Left hindlimb (tissue), 1 donor: ENCODE measurements at regions not wholly inside any gene's neighbourhood (a gene's known extent, or its start where the extent isn't known, plus 50 kb on each side); places are given as distances from the start of the nearest gene placed in this dataset.
"Not testable (repeated sequence)": the region's sequence is repeated elsewhere in the genome, so short reads cannot be mapped to it uniquely, and the experiment has no call there.

Source experiments
- DNase-seq: peaks from one replicate; pipeline ENCODE4 v3.0.0-alpha.2; 2018

DNA sequence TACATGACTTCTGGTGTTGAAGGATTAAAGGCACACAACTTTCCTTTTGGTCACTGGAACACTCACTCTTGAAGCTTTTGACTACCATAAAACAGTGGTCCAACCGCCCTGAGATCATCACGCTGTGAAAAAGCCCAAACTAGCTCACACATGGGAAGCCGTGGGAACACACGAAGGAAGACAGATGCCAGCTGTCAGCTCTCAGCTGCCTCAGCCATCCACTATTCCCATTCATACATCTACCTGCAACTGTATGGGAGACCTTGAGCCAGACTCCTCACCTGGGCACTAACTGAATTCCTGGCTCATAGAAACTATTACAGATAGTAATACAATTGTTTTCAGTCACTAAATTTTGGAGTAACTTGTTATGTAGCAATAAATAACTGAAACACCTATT, 246.1 kb downstream of the MSX2 start:
- DNase-seq = no peak

DNA sequence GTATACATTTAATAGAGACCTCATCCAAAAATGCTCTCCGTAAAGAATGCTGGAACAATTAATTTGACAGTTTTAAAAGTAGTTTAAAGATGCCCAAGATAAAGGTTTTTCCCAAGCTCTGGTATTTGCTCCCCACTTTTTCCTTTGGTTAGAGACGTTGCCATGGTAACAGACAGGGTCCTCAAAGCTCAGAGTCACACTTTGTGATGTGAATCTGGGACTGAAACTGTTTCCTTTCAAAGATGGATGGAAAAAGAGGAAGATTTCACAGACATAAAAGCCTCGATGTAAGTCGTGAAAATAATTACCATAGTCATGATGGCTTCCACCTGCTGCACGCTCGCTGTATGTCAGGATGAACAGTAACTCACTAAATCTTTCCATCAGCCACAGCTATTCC, 229.5 kb downstream of the MSX2 start:
- DNase-seq = no peak

DNA sequence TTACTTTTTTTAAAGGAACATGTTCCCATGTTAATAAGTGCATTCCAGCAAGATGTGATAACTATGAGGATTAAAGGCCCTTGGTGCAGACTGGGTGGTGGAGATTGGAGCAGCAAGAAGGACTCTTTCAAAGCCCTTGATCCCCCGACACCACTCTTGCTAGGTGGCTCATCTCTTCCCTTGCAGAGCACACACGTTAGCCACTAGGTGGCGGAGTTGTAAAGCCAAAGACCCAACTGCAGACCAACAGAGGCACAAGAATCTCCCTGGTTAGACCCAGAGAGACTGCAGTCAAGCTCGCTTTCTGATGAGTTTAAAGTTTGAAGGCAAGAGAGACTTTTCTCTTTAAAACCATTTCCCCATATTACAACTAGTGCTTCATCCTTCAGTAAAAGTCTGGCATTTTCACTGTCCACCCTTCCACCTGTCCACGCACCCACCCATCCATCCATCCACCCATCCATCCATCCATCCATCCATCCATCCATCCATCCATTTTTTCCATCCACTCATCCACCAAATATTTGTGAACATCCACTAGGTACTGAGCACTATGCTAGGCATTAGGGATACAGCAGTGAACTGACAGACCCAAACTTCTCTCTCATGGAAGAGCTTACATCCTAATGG, 226.9 kb downstream of the MSX2 start:
- peak; percentile 58 for DNase-seq

DNA sequence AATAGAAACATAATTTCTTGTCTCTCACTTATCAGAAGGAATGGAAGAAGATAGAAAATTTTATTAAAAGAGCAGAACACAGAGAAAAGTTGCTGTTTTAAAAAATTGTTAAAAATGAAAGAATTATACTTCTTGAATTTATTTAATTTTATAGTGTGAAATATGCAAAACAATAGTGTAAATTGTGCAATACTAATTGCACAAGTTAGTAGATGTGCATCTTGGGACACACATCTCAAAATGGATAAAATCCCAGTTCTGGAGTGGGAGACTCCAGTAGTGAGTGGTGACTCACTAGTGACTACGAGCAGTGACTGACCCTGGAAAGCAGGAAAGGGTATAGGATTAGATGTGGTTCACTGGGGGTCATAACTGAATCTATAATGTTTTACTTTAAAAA, 223.2 kb downstream of the MSX2 start:
- no peak for DNase-seq

DNA sequence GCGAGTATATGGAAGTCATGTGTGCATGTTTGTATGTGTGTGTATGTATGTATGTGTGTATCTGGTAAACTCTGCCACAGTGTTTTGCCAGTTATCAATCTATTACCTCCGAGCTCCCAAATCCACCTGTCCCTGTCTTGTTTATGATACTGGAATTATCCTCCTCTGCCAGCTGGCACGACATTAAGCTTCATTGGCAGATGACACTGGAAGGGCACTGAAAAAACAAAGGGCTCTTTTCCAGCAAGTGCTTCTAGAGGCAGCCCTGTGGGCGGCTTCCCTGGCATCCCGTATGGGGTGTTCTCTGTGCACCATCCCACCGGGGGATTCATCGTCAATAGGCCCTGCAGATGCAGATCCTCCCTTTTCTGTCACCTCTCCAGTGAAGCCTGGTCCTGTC, 221.5 kb downstream of the MSX2 start:
- no peak for DNase-seq

DNA sequence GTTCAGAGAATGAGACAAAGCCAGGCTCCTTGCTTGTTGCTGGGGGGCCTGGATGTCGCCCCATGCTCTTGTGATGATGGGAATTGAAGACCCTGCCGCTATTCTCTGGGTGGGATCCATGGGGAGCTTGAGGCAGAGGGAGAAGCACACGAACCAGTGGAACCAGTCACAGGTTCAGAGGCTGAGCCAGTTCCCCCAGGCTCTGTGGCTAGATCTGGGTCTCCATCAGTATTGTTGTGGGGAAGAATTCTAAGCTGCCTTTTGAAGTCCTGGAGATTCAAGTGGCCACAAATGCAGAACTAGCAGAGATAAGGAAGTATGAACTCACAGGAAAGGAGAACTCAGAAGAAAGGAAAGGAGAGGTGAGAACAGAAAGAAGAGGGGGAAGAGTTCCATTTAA, 219.4 kb downstream of the MSX2 start:
- no peak for DNase-seq

DNA sequence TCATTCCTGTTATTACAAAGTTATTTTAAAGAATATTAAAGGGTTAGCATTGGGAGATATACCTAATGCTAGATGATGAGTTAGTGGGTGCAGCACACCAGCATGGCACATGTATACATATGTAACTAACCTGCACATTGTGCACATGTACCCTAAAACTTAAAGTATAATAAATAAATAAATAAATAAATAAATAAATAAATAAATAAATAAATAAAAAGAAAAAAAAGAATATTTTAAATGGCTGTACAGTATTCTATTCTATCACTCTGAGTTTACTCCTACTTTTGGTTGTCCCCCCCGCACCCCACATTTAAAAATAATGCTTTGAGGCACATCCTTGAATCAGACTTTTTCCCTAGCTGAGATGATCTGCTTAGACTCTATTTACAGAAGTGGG, 218.6 kb downstream of the MSX2 start:
- DNase-seq = not testable (repeated sequence)

DNA sequence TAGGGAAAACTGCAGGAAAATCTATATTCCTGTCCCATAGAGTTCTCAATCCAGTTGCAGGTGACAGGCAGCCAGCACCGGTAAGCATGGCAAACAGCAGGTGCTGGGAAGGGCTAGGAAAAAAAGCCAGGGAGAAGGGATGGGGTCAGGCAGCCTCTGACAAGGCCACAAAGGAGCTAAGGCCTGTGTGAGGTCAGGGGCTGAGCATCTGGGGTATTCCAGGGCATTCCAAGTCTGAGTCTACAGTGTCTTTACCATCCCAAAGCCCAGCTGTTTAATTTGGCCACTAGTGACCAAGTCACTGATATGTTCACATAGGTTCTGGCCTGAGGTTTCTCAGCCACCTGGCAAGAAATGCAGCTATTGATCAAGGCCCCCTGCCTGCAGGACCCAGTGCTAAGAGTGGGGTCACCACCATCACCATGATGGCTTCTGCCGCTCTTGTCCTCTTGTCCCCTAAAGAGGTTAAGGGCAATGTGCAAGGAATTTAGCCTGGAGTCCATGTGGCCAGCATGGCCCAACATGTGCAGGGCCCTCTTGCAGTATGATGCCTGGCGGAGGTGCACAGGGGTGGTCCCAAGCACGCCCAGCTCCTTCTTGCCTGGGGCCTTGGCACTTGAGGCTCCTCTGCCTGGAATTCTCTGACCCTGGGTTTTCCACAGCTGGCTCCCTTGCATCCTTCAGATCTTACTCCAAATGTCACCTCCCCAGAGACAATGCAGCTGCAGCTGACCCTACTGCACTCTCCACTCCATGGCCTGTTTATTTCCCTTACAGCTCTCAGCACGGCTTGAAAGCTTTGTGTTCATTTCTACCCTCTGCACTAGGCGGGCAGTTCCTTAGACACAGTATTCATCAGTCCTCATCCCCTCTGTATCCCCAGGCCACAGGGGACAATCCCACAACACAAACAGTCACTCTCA, 213.1 kb downstream of the MSX2 start:
- DNase-seq = no peak

DNA sequence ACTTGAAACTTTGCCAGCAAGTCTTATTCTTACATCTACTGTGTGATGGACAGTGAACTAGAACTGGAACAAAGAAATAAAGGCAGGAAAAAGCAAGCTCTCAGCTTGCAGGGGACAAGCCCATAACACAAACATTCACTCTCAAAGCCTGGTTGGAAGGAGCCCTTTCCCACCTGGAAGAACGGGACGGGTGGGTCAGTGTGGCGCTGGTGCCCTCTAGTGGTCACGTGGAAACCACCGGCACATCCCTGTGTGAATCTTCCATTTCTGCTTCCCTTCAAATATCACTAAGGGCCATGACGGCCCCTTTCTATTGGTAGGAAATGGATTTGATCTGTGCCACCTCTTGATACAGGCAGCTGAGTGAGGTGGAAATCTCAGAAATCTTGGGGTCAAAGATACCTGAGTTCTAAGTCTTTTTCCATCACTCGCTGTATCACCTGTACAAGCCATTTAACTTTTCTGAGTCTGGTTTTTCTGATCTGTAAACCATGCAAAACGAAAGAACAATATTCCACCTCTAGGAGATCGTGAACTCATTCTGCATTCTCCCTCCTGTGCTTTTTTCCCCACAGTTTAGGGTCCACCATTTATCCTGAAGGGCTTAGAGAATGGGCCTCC, 211.6 kb downstream of the MSX2 start:
- peak; percentile 72 for DNase-seq

DNA sequence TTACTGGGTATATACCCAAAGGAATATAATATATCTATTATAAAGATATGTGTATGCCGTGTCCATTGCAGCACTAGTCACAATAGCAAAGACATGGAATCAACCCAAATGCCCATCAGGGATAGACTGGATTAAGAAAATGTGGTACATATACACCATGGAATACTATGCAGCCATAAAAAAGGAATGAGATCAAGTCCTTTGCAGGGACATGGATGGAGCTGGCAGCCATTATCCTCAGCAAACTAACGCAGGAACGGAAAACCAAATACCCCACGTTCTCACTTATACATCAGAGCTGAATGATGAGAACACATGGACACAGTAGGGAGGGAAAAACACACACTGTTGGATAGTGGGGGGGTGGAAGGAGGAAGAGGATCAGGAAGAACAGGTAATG, 206.7 kb downstream of the MSX2 start:
- not testable (repeated sequence) for DNase-seq

DNA sequence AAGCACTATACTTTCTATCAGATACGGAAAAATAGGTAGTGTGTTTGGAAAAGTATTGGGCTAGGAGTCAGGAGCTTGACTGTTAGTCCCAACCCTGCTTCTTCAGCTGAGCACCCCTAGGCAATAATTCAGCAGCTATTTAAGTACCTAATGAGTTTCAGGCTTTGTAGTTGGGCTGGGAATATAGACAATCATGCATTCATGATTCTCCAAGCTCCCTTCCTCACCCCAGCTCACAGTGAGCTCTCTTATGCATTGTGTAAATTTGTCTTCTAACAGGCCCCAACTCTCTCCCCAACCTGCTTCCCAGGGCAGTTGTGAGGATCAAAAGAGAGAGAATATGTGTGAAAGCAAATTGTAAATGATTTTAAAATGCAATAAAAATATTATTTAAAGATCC, 201.2 kb downstream of the MSX2 start:
- DNase-seq = no peak

DNA sequence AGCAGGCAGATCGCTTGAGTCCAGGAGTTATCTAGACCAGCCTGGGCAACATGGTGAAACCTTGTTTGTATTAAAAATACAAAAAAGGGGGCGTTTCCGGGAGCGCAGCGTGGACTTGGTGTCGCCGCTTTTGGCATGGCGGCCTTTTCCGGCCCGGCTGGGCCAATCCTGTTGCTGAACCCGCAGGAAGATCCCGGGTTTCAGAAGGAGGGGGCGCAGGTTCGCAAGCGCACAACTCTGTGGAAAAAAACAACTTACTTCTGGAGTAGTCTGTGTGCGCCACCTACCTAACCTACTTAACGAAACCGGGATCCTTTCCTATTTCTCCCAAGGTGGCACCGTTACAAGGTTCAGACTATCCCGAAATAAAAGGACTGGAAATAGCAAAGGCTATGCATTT, 198.6 kb downstream of the MSX2 start:
- no peak for DNase-seq

DNA sequence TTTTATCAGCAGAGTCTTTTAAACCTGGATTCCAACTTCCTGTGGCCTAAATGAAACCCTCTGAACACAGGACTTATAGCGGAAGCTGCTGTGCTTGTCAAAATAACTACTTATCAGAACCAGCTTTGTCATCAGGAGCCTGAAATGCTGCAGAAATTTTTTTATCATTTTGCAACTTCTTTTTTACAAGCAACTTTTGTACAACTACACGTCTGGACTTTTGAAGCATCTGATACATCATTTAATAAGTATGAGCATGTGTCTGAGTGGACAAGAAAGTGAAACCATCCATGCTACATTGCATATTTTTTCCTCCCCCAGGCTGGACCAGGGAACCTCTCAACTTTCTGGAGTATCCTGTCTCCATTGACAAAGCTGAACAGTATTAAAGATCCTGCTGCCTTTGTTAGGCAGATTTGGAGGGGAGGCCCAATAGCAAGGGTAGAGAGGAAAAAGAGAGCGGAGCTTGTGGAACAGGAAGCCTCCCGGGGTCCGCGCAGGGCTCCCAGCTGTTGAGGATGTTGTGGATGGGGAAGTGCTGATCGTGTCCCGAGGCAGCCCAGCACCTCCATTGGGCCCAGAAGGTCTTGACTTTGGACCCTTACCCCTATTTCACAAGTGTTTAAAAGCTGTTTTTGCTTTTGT, 196.6 kb downstream of the MSX2 start:
- no peak for DNase-seq

DNA sequence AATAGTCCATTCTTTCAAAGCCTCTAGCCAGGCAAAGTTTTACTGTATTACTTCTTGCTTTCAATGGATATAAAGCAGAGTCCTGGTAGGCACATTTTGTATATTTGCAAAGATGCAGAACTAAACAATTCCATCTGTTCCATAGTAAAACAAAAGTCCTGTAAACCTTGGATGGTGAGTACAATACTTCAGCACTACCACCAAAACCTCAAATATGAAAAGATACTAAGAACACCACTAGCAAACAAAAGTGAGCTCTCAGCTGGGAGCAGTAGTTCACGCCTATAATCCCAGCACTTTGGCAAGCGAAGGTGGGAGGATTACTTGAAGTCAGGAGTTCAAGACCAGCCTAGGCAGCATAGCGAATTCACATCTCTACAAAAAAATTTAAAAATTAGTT, 195.0 kb downstream of the MSX2 start:
- DNase-seq = no peak

DNA sequence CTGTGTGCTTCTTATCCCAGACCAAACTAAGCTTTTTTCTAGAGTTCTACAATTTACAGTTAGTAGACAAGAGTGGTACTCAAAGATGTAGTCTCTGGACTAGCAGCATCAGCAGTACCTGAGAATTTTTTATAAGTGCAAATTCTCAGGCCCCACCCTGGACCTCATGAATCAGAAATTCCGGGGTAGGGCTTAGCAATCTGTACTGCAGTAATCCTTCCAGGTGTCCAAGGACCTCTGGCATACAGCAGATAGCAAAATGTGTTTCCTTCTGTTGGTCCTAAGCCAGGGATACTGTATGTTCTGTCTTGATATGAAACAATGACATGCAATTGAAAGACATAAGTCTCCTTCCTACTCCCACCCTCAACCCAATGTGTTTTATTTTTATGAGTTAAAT, 194.3 kb downstream of the MSX2 start:
- no peak for DNase-seq

DNA sequence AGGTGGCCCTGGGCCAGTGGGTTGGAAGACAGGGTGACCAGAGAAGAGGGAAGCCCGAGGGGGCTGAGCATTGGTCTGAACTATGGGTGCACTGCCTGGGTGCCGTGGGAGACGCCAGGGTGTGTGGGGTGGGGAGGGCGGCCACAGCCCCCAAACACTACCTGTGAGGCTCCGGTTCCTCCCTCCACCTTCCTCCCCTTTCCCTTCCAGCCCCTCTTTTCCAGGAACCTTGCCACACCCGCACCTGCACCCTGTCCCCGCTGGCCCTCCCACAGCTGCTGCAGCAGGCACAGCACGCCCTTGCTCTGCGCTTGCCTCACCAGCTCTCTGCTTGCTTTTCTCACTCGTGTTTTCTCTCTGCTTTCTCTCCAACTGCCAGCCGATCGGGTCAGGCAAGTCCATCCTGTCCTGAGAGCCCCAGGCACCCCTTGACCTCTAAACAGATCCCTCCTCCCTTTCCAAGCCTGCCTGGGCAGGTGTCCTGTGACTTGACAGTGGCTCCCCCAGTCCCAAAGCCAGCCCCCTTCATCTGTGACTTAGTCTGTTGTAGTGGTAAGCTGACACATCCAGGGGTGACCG, 193.7 kb downstream of the MSX2 start:
- DNase-seq = no peak

DNA sequence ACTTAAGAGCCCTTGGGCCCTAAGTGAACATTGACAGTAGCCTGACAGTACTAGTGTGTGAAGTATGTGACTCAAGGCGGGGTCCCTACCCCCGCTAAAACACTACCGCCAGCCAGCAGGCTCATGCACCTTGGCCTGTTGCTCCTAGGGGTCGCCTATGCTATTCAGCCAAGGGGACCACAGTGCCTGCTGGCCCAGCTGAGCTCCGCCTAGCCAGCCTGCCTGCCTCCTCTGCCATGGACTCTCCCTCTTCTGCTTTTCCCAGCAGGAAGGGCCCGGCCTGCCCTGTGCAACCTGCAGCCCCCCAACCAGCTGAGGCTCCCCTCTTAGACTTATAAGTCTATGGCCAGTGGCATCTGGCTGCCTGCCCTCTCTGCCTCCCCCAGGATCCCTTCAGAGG, 193.1 kb downstream of the MSX2 start:
- not testable (repeated sequence) for DNase-seq

DNA sequence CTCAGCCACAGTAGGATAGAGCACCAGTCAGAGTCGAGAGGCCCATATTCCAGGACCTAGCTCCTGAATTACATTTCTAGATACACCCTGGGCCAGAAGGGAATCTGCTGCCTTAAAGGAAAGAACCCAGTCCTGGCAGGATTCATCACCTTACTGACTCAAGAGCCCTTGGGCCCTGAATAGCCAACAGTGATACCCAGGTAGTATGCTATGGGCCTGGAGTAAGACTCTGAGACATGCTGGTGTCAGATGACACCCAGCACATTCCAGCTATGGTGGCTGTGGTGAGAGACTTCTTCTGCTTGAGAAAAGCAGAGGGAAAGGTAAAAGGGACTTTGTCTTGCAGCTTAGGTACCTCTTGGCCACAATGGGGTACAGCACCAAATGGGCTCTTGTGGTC, 192.5 kb downstream of the MSX2 start:
- DNase-seq = not testable (repeated sequence)

DNA sequence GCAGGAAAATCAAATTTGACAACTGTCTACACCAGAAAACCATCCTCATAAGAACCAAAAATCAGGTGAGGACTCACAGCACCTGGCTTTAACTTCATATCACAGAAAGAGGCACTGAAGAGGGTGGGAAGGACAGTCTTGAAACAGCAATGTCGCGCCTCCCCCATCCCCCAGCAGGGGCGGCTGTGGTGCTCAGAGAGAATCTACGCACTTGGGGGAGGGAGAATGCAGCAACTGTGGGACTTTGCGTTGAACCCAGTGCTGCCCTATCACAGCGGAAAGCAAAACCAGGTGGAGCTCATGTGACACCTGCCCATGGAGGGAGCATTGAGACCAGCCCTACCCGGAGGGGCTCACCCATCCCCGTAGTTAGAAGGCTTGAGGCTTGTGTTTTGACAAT, 191.8 kb downstream of the MSX2 start:
- DNase-seq = no peak

DNA sequence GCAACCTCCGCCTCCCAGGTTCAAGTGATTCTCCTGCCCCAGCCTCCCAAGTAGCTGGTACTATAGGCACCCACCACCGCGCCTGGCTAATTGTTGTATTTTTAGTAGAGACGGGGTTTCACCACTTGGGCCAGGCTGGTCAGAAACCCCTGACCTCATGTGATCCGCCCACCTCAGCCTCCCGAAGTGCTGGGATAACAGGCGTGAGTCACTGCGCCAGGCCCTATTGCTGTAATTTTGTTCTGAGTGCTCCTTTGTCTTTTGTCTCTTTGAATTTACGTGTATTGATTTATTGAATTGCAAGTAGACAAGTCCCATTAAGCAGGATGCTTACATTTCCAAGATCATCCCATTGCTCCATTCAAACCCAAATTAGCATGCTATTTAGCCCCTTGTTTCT, 186.7 kb downstream of the MSX2 start:
- DNase-seq = no peak

DNA sequence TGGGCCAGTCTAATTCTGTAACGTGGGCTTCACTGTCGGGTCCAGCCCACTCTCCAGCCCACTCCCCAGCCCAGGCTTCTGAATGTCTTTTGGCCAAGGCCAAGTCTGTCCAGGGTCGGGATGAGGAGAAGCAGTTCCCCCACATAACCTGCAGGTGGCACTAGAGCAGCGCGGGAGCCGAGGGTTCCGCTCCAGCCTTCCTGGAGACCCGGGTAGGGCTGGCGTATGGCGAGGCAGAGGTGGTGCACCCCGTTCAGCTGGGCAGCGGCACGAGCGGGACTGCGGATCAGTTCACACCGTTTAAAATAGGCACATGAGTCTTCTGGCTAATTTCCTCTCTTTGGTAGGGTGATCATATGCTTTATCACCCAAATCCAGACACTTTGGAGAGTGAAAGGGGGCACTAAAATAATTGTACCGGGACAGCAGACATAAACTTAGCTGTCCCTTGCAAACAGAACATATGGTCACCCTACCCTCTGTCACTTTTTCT, 185.9 kb downstream of the MSX2 start:
- peak; percentile 71 for DNase-seq

DNA sequence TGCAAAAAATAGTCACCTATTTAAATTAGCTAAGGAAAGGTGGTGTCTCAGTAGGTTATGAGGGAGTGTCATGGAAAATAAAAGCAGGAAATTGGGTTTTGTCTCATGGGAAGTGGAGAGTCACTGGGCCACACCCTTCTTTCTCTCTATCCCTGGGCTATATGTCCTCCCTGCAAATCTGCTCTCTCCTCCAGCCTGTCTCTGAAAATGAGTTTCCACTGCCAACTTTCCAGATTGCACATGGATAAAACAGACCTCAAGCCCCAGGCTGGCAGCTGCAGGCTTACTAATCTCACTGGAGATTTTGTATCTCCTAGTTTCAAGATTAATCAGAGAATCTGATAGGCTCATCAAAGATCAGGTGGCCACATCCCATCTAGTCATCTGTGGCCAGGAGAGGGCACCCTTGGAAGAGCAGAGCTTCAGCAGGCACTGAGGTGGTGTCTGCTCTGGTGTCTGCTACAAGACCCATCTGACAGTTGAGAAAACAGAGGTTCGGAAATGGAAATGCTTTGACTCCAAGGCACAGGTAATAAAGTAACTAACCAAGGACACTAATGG, 178.9 kb downstream of the MSX2 start:
- DNase-seq = no peak

DNA sequence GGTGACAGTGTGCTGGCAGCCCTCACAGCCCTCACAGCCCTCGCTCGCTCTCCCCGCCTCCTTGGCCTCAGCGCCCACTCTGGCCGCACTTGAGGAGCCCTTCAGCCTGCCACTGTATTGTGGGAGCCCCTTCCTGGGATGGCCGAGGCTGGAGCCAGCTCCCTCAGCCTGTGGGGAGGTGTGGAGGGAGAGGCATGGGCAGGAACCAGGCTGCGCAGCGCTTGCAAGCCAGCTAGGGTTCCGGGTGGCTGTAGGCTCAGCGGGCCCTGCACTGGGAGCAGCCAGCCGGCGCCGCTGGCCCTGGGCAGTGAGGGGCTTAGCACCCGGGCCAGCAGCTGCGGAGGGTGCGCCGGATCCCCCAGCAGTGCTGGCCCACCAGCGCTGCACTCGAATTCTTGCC, 177.0 kb downstream of the MSX2 start:
- no peak for DNase-seq
